Stomach (tissue), 8 donors: ENCODE measurements at regions not wholly inside any gene's neighbourhood (a gene's known extent, or its start where the extent isn't known, plus 50 kb on each side); places are given as distances from the start of the nearest gene placed in this dataset.

Experiments
- DNase-seq, 2 donors: peaks; one replicate each; pipeline versions ENCODE4 v3.0.0 to v3.0.0-alpha.2; 2013 to 2019
- H3K27ac ChIP-seq, 5 donors: fragments of 200-600 bp in 4 of 5; sonication (generic) in 4 of 5; one replicate each; pipeline ENCODE4 v1.5.1; 2013 to 2019; ENCODE audit warnings: mild to moderate bottlenecking in 1 of 5, moderate library complexity in 1 of 5
- H3K27me3 ChIP-seq, 3 donors: fragments of 200-600 bp; sonication (generic); one replicate each; pipeline ENCODE4 v1.5.1; 2017 to 2019; ENCODE audit warnings: mixed run types in 1 of 3
- H3K36me3 ChIP-seq, 4 donors: fragments of 200-600 bp; sonication (generic); 1 replicate in 3 of 4; 2 replicates in 1 of 4; pipeline ENCODE4 v1.5.1; 2016 to 2019
- H3K4me1 ChIP-seq, 4 donors: fragments of 200-600 bp; sonication (generic); one replicate each; pipeline ENCODE4 v1.5.1; 2016 to 2019
- H3K4me3 ChIP-seq, 4 donors: fragments of 200-600 bp; sonication (generic) in 3 of 4; one replicate each; pipeline ENCODE4 v1.5.1; 2016 to 2019; ENCODE audit warnings: mild to moderate bottlenecking in 1 of 4
- H3K9me3 ChIP-seq, 4 donors: fragments of 200-600 bp; sonication (generic); one replicate each; pipeline ENCODE4 v1.5.1; 2016 to 2019
- CTCF ChIP-seq, 7 experiments: fragments of 450-650 bp in 4 of 7; fragments of 200-600 bp in 3 of 7; sonication (generic) in 3 of 7; IDR thresholded peaks; one replicate each; pipeline ENCODE4 v1.5.1; 2016 to 2019; ENCODE audit warnings: antibody characterized with exemption in 7 of 7, control low read depth in 2 of 7, mild to moderate bottlenecking in 1 of 7
- EP300 ChIP-seq: sonication (generic); formaldehyde crosslinking; IDR thresholded peaks from one replicate; pipeline ENCODE4 v1.6.1; 2017; ENCODE audit warnings: antibody characterized with exemption
- POLR2A ChIP-seq, 4 donors: fragments of 450-650 bp; IDR thresholded peaks; one replicate each; pipeline ENCODE4 v1.6.1; 2016; ENCODE audit warnings: antibody characterized with exemption in 4 of 4, control low read depth in 2 of 4, mild to moderate bottlenecking in 1 of 4, moderate library complexity in 1 of 4
- POLR2AphosphoS5 ChIP-seq, 3 donors: sonication (generic); formaldehyde crosslinking; IDR thresholded peaks; one replicate each; pipeline ENCODE4 v1.6.1; 2016; ENCODE audit warnings: antibody characterized with exemption in 3 of 3
- WGBS, 5 donors: extraction: QIAGEN DNeasy Blood & Tissue Kit in 3 of 5; methylation state at CpG; one replicate each; pipeline versions ENCODE4 v1.1.5 to v1.1.7; 2013 to 2018; 5-methylcytosine and 5-hydroxymethylcytosine counted together
- intact Hi-C: fragments of 100-400 bp; cut with DNase I; formaldehyde crosslinking; loops from one replicate; pipeline ENCODE4 v1.15.1; 2023; ENCODE audit warnings: low total_unique reads
- donor health status: healthy with polysubstance abuse.
- donor health status: Bipolar disorder and iron deficiency.
- donor health status: healthy.

- DNase-seq: no peak
- H3K36me3 ChIP-seq: no peaks in the 10 kb centered on the region
- TF ChIP-seq POLR2A (IDR thresholded peaks at IDR 0.05) (no peak), EP300 (no peak), CTCF (IDR thresholded peaks at IDR 0.05) (no peak), POLR2AphosphoS5 (IDR thresholded peaks at IDR 0.05) (no peak)
- intact Hi-C loops: no loop called here
- no peaks in the 10 kb centered on the region for H3K9me3 ChIP-seq
- H3K27me3 ChIP-seq: no peaks in the 10 kb centered on the region
- H3K4me3 ChIP-seq: no peak overlapping the region
- 55 to 66% (median 63%) methylated on average over 6 of the region's 6 CpGs for WGBS, 5 donors
- no peaks in the 10 kb centered on the region for H3K4me1 ChIP-seq
- H3K27ac ChIP-seq: no peak overlapping the region
These were observed 290.9 kb downstream of the MAF start for GRCh38 chr16:79309606-79310005.

DNA sequence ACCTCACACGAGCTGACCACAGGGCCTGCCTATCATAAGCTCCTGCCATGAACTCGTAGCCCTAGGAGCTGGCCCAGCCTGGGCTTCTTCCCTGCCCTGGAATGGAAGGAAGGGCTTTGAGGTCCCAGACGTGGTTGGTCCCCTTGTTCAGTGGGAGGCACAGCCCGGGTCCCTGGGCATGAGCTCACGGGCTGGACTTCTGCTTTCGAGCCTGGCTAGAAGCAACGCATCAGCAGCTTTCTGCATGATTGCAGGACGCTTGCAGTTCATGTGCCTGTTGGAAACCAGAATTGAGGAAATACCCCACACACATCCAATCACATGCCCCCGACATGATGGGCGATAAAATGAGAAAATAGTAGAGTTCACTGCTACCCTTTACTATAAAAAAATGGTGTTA, 293.3 kb downstream of the MAF start:
- Histone ChIP-seq H3K9me3 (no peaks in the 10 kb centered on the region), H3K4me3 (no peak overlapping the region), H3K4me1 (no peaks in the 10 kb centered on the region), H3K27me3 (no peaks in the 10 kb centered on the region), H3K36me3 (no peaks in the 10 kb centered on the region), H3K27ac (no peak overlapping the region)
- 85 to 91% (median 87%) methylated on average over 10 of the region's 10 CpGs for WGBS, 5 donors
- intact Hi-C loops: no loop called here
- no peak for TF ChIP-seq POLR2A (IDR thresholded peaks at IDR 0.05)
- no peak for TF ChIP-seq EP300
- no peak for TF ChIP-seq CTCF (IDR thresholded peaks at IDR 0.05)
- TF ChIP-seq POLR2AphosphoS5 (IDR thresholded peaks at IDR 0.05): no peak
- DNase-seq: no peak

DNA sequence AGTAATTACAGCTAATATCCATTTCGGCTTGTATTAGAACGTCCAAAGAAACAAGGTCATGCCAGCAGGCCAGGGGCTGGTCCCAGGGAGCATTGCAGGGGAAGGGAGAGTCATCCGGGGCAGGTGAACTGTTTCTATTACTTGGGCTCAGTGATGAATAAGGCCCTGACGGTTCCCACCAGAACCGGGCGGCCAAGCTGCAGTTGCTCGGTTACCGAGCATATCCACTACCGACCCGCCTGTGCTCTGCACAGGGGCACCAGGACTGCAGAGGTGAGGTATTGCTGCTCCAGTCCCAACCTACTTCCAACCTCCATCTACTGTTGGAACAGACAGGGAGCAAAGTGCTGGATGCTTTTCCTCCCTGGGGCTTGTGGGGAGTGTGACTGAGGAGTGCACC, 295.5 kb downstream of the MAF start:
- no peak for DNase-seq
- intact Hi-C loops: no loop called here
- Histone ChIP-seq H3K4me1 (no peaks in the 10 kb centered on the region), H3K9me3 (no peaks in the 10 kb centered on the region), H3K4me3 (no peak overlapping the region), H3K27ac (no peak overlapping the region), H3K36me3 (no peaks in the 10 kb centered on the region), H3K27me3 (no peaks in the 10 kb centered on the region)
- TF ChIP-seq EP300 (no peak), CTCF (IDR thresholded peaks at IDR 0.05) (no peak), POLR2A (IDR thresholded peaks at IDR 0.05) (no peak)
- 92 to 95% (median 94%) methylated on average over 8 to 10 of the region's 10 CpGs for WGBS, 5 donors

- intact Hi-C loops: no loop called here
- peaks cover 0 to 6% (median 2%) of the 10 kb centered on the region in 4 donors for H3K4me1 ChIP-seq
- no peak overlapping the region for H3K27ac ChIP-seq
- no peaks in the 10 kb centered on the region for H3K36me3 ChIP-seq
- WGBS, 5 donors: 65 to 76% (median 66%) methylated on average over 6 to 8 of the region's 8 CpGs
- H3K9me3 ChIP-seq: no peaks in the 10 kb centered on the region
- no peak overlapping the region for H3K4me3 ChIP-seq
- DNase-seq: peak in 1 of 2 donors; percentile 79
- TF ChIP-seq EP300: no peak
- TF ChIP-seq POLR2AphosphoS5 (IDR thresholded peaks at IDR 0.05): no peak
- no peak for TF ChIP-seq CTCF (IDR thresholded peaks at IDR 0.05)
- no peak for TF ChIP-seq POLR2A (IDR thresholded peaks at IDR 0.05)
- H3K27me3 ChIP-seq: no peaks in the 10 kb centered on the region
These were observed 296.6 kb downstream of the MAF start for GRCh38 chr16:79303959-79304387.
